ENCODE measurements at regions not wholly inside any gene's neighbourhood (a gene's known extent, or its start where the extent isn't known, plus 50 kb on each side); places are given as distances from the start of the nearest gene placed in this dataset.

DNA sequence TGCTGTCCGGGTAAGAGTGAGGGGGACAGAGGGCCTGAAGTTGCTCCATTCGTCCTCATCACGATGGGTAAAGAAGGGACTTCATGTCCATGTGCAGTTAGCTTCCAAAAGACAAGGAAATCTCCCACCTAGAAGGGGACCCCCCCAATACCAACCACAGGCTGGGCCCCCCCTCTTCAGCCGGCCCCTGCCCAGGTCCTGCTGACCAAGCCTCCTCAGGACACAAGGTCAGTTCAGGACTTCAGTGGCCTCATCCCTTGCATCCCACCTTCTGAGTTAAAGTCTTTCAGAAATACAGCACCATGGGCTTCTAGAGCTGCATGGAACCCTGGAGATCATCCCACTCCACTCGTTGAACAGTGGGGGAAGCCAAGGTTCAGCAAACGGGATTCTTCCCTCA is 115.4 kb upstream of the ERG start:
- Mint-ChIP-seq H3K4me3 (no peak overlapping the region), H3K4me1 (no peaks in the 10 kb centered on the region), H3K9me3 (no peaks in the 10 kb centered on the region), H3K27me3 (ENCODE audit: low read depth) (peaks cover 3% of the 10 kb centered on the region), H3K36me3 (ENCODE audit: low read depth) (no peaks in the 10 kb centered on the region), H3K27ac (ENCODE audit: unreplicated experiment) (no peak overlapping the region)
- TF ChIP-seq, protein P1, sequence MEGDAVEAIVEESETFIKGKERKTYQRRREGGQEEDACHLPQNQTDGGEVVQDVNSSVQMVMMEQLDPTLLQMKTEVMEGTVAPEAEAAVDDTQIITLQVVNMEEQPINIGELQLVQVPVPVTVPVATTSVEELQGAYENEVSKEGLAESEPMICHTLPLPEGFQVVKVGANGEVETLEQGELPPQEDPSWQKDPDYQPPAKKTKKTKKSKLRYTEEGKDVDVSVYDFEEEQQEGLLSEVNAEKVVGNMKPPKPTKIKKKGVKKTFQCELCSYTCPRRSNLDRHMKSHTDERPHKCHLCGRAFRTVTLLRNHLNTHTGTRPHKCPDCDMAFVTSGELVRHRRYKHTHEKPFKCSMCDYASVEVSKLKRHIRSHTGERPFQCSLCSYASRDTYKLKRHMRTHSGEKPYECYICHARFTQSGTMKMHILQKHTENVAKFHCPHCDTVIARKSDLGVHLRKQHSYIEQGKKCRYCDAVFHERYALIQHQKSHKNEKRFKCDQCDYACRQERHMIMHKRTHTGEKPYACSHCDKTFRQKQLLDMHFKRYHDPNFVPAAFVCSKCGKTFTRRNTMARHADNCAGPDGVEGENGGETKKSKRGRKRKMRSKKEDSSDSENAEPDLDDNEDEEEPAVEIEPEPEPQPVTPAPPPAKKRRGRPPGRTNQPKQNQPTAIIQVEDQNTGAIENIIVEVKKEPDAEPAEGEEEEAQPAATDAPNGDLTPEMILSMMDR (conservative IDR thresholded peaks at IDR 0.05): no peak
- DNase-seq (ENCODE audit: low read depth, low spot score): no peak

DNA sequence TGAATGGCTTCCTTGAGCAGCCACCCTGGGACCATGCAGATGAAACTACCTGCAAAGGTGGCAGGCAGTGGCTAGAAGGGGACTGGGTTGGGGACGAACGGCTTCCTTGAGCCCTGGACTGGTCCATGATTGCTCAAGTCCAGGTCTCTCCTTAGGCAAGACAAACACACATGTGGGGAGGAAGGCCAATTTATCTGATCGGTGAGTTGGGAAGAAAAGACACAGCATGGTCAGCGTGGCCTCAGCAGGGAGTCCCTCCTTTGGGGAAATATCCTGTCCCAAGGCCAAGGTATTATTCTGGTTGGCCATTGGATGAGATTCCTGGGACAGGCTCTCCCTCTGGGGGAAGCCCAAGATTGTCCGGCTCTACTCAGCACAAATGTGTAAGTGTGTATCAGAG is 116.3 kb upstream of the ERG start:
- Mint-ChIP-seq H3K27ac (ENCODE audit: unreplicated experiment) (no peak overlapping the region), H3K4me3 (no peak overlapping the region), H3K9me3 (no peaks in the 10 kb centered on the region), H3K4me1 (no peaks in the 10 kb centered on the region), H3K36me3 (ENCODE audit: low read depth) (no peaks in the 10 kb centered on the region), H3K27me3 (ENCODE audit: low read depth) (peaks cover 3% of the 10 kb centered on the region)
- no peak for DNase-seq (ENCODE audit: low read depth, low spot score)
- TF ChIP-seq, protein P1 (conservative IDR thresholded peaks at IDR 0.05): no peak

DNA sequence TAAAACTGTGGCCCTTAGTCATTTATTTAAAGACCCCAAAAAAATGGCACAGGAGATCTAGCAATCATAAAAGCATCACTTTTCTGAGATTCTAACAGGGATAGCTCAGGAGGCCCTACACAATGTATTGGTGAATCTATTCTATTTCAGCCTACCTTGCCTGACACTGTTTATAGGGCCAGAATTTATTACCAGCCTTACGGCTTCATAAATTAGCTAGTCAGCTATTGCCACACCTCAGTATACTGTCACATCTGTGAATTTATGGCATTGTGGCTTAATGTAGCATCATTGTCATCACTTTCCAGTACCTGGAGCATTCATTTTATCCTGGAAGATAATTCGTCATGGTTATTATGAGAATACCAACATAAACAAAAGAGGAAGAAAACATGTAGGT is 121.2 kb upstream of the ERG start:
- no peak overlapping the region for H3K4me3 Mint-ChIP-seq
- no peaks in the 10 kb centered on the region for H3K9me3 Mint-ChIP-seq
- no peak overlapping the region for H3K27ac Mint-ChIP-seq (ENCODE audit: unreplicated experiment)
- H3K4me1 Mint-ChIP-seq: no peaks in the 10 kb centered on the region
- peaks cover 1% of the 10 kb centered on the region for H3K27me3 Mint-ChIP-seq (ENCODE audit: low read depth)
- TF ChIP-seq, protein P1 (conservative IDR thresholded peaks at IDR 0.05): no peak
- H3K36me3 Mint-ChIP-seq (ENCODE audit: low read depth): no peaks in the 10 kb centered on the region
- DNase-seq (ENCODE audit: low read depth, low spot score): no peak

DNA sequence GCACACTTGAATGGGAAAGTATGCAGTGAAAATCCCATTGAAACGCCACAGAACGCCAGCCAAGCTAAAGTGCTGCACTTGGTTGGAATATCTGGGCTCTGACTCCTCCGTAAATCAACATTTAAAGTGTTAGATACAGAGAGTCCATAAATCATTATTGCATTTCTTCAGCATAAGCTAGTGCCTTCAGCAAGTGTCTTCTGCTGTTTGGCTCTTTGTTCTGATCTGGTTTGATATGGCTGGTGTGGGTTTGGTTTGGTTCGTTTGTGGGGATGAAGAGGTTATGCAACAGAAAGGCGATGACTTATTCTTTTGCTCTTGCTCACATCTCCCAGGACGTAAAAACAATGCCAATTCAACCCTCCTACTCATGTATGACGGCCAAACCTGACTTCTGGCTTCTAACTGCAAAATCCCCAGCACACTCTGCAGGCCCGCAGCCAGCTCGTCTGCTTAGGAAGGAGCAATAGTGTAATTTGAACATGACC is 121.8 kb upstream of the ERG start:
- no peaks in the 10 kb centered on the region for H3K9me3 Mint-ChIP-seq

DNA sequence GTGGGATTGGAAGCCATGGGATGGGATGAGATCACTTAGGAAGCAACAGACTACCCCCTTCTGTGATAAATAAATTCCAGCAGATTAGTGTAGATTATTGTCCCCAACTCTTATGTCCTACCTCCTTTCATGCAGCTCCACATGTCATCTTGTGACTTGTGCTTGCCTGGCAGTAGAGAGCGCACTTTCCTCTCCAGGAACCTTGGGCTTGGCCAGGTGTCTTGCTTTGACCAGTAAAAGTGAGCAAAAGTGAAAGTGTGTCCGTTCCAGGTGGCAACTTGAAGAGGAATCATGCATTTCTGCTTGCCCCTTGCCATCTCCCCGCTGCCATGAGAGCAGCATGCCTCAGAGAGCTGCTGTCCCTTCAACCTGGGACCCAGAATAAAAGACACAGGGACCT is 122.9 kb upstream of the ERG start:
- H3K27ac Mint-ChIP-seq (ENCODE audit: unreplicated experiment): no peak overlapping the region
- H3K9me3 Mint-ChIP-seq: no peaks in the 10 kb centered on the region
- no peaks in the 10 kb centered on the region for H3K4me1 Mint-ChIP-seq
- H3K36me3 Mint-ChIP-seq (ENCODE audit: low read depth): no peaks in the 10 kb centered on the region
- no peak overlapping the region for H3K4me3 Mint-ChIP-seq
- TF ChIP-seq, protein P1 (conservative IDR thresholded peaks at IDR 0.05): no peak
- no peaks in the 10 kb centered on the region for H3K27me3 Mint-ChIP-seq (ENCODE audit: low read depth)
- no peak for DNase-seq (ENCODE audit: low read depth, low spot score)

More for the DNA sequence above, 121.8 kb upstream of the ERG start:
- DNase-seq (ENCODE audit: low read depth, low spot score): no peak
- no peak overlapping the region for H3K4me3 Mint-ChIP-seq
- no peak overlapping the region for H3K27ac Mint-ChIP-seq (ENCODE audit: unreplicated experiment)
- no peaks in the 10 kb centered on the region for H3K4me1 Mint-ChIP-seq
- H3K36me3 Mint-ChIP-seq (ENCODE audit: low read depth): no peaks in the 10 kb centered on the region
- TF ChIP-seq, protein P1 (conservative IDR thresholded peaks at IDR 0.05): no peak
- H3K27me3 Mint-ChIP-seq (ENCODE audit: low read depth): no peaks in the 10 kb centered on the region
